Astrocyte of the cerebellum (primary cell): ENCODE measurements at regions not wholly inside any gene's neighbourhood (a gene's known extent, or its start where the extent isn't known, plus 50 kb on each side); places are given as distances from the start of the nearest gene placed in this dataset.

Experiments
- DNase-seq: peaks from one replicate; pipeline ENCODE4 v3.0.0-alpha.2; 2011; ENCODE audit warnings: low read depth
- H3K4me3 ChIP-seq: 2 replicates; pipeline ENCODE4 v1.5.1; 2011; ENCODE audit warnings: mild to moderate bottlenecking, low read depth, low read length, moderate library complexity
- CTCF ChIP-seq: IDR thresholded peaks from 2 replicates; pipeline ENCODE4 v1.5.1; 2012; ENCODE audit warnings: low read length, low read depth, moderate library complexity, mild to moderate bottlenecking; ENCODE audit errors: missing control alignments
- in situ Hi-C: cut with HindIII; loops from 2 replicates; pipeline ENCODE4 v1.10.0; 2017; ENCODE audit warnings: low sequenced_read_pairs

GRCh38 chr2:204012072-204012653 lies 75.6 kb downstream of the ICOS start:
- no peak for TF ChIP-seq CTCF
- in situ Hi-C loops: no loop called here

GRCh38 chr2:204015118-204015843 lies 78.7 kb downstream of the ICOS start:
- in situ Hi-C loops: no loop called here

More at GRCh38 chr2:204012072-204012653, 75.6 kb downstream of the ICOS start:
- no peak overlapping the region for H3K4me3 ChIP-seq
- no peak for DNase-seq

GRCh38 chr2:204018717-204019116 lies 82.2 kb downstream of the ICOS start:
- TF ChIP-seq CTCF: no peak
- DNase-seq: no peak
- H3K4me3 ChIP-seq: no peak overlapping the region
- in situ Hi-C loops: no loop called here

More at GRCh38 chr2:204015118-204015843, 78.7 kb downstream of the ICOS start:
- DNase-seq: no peak
- H3K4me3 ChIP-seq: no peak overlapping the region
- no peak for TF ChIP-seq CTCF

GRCh38 chr2:204019572-204020501 lies 83.3 kb downstream of the ICOS start:
- DNase-seq: peak; percentile 4
- in situ Hi-C loops: no loop called here
- no peak overlapping the region for H3K4me3 ChIP-seq
- no peak for TF ChIP-seq CTCF

- in situ Hi-C loops: no loop called here
- TF ChIP-seq CTCF: no peak
Observed at GRCh38 chr2:204021290-204022081, 84.9 kb downstream of the ICOS start.

GRCh38 chr2:204022550-204022949 lies 86.0 kb downstream of the ICOS start:
- in situ Hi-C loops: no loop called here
- DNase-seq: no peak
- TF ChIP-seq CTCF: no peak
- H3K4me3 ChIP-seq: no peak overlapping the region

More at GRCh38 chr2:204021290-204022081, 84.9 kb downstream of the ICOS start:
- DNase-seq: no peak
- H3K4me3 ChIP-seq: no peak overlapping the region
